ENCODE measurements at regions not wholly inside any gene's neighbourhood (a gene's known extent, or its start where the extent isn't known, plus 50 kb on each side); places are given as distances from the start of the nearest gene placed in this dataset.

DNA sequence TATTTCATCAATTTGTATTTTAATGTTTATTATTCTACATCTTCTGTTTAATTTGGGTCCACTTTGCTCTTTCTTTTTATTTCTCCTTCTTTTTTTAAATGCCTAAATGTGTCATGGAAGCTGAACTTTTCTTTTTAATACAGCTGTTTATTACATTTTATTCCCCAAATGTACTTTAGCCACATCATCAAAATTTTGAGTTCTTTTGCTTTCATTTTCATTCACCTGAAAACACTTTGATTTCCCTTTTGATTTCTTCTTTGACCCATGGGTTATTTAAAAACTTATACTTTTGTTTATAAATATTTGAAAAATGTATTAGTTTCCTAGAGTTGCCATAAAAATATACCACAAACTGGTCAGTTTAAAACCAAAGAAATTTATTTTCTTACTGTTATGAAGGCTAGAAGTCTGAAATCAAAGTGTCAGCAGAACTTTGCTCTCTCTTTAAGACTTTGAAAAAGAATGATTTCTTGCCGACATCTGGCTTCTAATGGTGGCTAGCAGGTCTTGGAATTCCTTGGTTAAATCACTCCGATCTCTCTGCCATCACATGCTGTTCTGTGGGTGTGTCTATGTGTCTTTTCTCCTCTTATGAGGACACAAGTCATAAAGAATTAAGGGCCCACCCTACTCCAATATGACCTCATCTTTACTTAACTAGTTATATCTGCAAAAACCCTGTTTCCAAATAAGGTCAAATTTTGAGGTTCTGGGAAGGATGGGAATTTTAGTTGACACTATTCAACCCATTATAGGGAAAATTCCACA lies 225.5 kb downstream of the ANKRD7 start:
- DNase-seq (ENCODE audit: low spot score in 2 of 2): no peak
- H3K9me3 ChIP-seq: no peaks in the 10 kb centered on the region
- no peak overlapping the region for H3K27ac ChIP-seq
- H3K4me1 ChIP-seq: no peaks in the 10 kb centered on the region
- 61 to 70% methylated on average over 2 of the region's 2 CpGs for WGBS, 2 donors
- TF ChIP-seq, protein P1, sequence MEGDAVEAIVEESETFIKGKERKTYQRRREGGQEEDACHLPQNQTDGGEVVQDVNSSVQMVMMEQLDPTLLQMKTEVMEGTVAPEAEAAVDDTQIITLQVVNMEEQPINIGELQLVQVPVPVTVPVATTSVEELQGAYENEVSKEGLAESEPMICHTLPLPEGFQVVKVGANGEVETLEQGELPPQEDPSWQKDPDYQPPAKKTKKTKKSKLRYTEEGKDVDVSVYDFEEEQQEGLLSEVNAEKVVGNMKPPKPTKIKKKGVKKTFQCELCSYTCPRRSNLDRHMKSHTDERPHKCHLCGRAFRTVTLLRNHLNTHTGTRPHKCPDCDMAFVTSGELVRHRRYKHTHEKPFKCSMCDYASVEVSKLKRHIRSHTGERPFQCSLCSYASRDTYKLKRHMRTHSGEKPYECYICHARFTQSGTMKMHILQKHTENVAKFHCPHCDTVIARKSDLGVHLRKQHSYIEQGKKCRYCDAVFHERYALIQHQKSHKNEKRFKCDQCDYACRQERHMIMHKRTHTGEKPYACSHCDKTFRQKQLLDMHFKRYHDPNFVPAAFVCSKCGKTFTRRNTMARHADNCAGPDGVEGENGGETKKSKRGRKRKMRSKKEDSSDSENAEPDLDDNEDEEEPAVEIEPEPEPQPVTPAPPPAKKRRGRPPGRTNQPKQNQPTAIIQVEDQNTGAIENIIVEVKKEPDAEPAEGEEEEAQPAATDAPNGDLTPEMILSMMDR (IDR thresholded peaks at IDR 0.05): no peak
- TF ChIP-seq EP300 (IDR thresholded peaks at IDR 0.05): no peak
- no peak for TF ChIP-seq POLR2A (IDR thresholded peaks at IDR 0.05)
- H3K4me3 ChIP-seq: no peak overlapping the region
- H3K27me3 ChIP-seq: no peaks in the 10 kb centered on the region
- no peaks in the 10 kb centered on the region for H3K36me3 ChIP-seq

- no peaks in the 10 kb centered on the region for H3K27me3 ChIP-seq
- no peaks in the 10 kb centered on the region for H3K4me1 ChIP-seq
- H3K9me3 ChIP-seq: no peaks in the 10 kb centered on the region
- H3K4me3 ChIP-seq: no peak overlapping the region
- no peak overlapping the region for H3K27ac ChIP-seq
- TF ChIP-seq, protein P1 (IDR thresholded peaks at IDR 0.05): no peak
- TF ChIP-seq EP300 (IDR thresholded peaks at IDR 0.05) (no peak), POLR2A (IDR thresholded peaks at IDR 0.05) (no peak)
- no peak for DNase-seq (ENCODE audit: low spot score in 2 of 2)
- H3K36me3 ChIP-seq: no peaks in the 10 kb centered on the region
Observed at GRCh38 chr7:118452128-118452527, 227.6 kb downstream of the ANKRD7 start.

- Histone ChIP-seq H3K36me3 (no peaks in the 10 kb centered on the region), H3K27ac (no peak overlapping the region), H3K9me3 (no peaks in the 10 kb centered on the region), H3K27me3 (no peaks in the 10 kb centered on the region), H3K4me3 (no peak overlapping the region), H3K4me1 (no peaks in the 10 kb centered on the region)
- 23 to 32% methylated on average over 2 of the region's 2 CpGs for WGBS, 2 donors
- no peak for DNase-seq (ENCODE audit: low spot score in 2 of 2)
- TF ChIP-seq POLR2A (IDR thresholded peaks at IDR 0.05) (no peak), EP300 (IDR thresholded peaks at IDR 0.05) (no peak)
- TF ChIP-seq, protein P1 (IDR thresholded peaks at IDR 0.05): no peak
Observed at GRCh38 chr7:118467381-118467780, 242.9 kb downstream of the ANKRD7 start.

DNA sequence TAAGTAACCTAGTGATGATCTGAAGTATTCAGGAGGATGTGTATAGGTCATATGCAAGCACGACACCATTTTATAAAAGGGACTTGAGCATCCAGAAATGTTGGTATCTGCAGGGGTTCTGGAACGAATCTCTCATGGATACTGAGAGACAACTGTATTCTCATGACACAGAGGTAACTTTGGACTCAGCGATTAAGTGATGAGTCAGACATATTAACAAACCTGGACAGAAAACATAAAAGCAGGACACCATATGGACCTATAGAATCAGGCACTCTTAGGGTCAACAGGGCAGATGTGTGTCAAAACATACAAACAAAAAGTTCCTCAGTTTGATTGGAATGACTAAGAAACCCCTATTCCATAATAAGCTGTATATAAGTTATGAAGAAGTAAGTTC lies 248.1 kb downstream of the ANKRD7 start:
- Histone ChIP-seq H3K9me3 (no peaks in the 10 kb centered on the region), H3K27ac (no peak overlapping the region), H3K36me3 (no peaks in the 10 kb centered on the region), H3K4me1 (no peaks in the 10 kb centered on the region), H3K27me3 (no peaks in the 10 kb centered on the region), H3K4me3 (no peak overlapping the region)
- no peak for DNase-seq (ENCODE audit: low spot score in 2 of 2)
- WGBS, 2 donors: 90 to 94% methylated on average over 3 of the region's 3 CpGs
- no peak for TF ChIP-seq EP300 (IDR thresholded peaks at IDR 0.05)
- no peak for TF ChIP-seq POLR2A (IDR thresholded peaks at IDR 0.05)
- TF ChIP-seq, protein P1 (IDR thresholded peaks at IDR 0.05): no peak

DNA sequence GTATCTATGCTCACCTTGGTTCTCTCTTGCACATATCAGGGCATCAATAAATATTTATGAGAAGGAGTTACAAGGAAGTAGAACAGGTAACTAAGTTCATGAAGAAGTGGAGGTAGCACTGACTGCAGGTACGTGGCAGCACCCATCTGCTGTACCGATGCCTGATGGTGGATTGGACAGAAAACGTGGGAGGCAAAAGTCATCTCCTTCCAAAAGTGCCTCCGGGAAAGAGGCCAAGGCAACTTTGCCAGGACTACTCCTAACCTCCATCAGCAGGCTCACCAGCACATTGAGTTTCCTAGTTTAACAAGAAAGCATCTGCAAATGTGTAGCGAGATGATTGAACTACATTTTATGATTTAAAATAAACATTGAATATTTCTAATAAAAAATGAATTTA lies 248.8 kb downstream of the ANKRD7 start:
- no peak for DNase-seq (ENCODE audit: low spot score in 2 of 2)
- Histone ChIP-seq H3K4me1 (no peaks in the 10 kb centered on the region), H3K27me3 (no peaks in the 10 kb centered on the region), H3K9me3 (no peaks in the 10 kb centered on the region), H3K4me3 (no peak overlapping the region), H3K36me3 (no peaks in the 10 kb centered on the region), H3K27ac (no peak overlapping the region)
- WGBS, 2 donors: 79 to 82% methylated on average over 5 of the region's 5 CpGs
- TF ChIP-seq POLR2A (IDR thresholded peaks at IDR 0.05): no peak
- TF ChIP-seq EP300 (IDR thresholded peaks at IDR 0.05): no peak
- TF ChIP-seq, protein P1 (IDR thresholded peaks at IDR 0.05): no peak

Data from tibial nerve (tissue), 4 donors.